Caco-2 (cell line): ENCODE measurements at regions not wholly inside any gene's neighbourhood (a gene's known extent, or its start where the extent isn't known, plus 50 kb on each side); places are given as distances from the start of the nearest gene placed in this dataset.

Source experiments
- BruUV-seq: library from RNA; stranded (reverse); fragments of 400-500 nt; replicated peaks from 2 replicates; lab custom pipeline; 2021; lab: Mats Ljungman, UMichigan
- CTCF ChIA-PET: fragments of 300-600 bp; sonication (Branson Sonifier 250); formaldehyde crosslinking; loops from one replicate; lab custom pipeline; 2022; ENCODE audit warnings: antibody characterized with exemption; lab: Charles Lee
- POLR2A ChIA-PET: fragments of 300-600 bp; sonication (Branson Sonifier 250); formaldehyde crosslinking; loops from one replicate; lab custom pipeline; 2022; ENCODE audit warnings: antibody characterized with exemption; lab: Charles Lee
- DNase-seq, 2 experiments: peaks; one replicate each; pipeline versions ENCODE4 v3.0.0 to v3.0.0-alpha.2; 2020 to 2022
- H3K27me3 ChIP-seq: replicated peaks from 2 replicates; pipeline ENCODE4 v1.6.0; 2011; ENCODE audit warnings: low read length; ENCODE audit not compliant: control insufficient read depth, insufficient read depth
- H3K36me3 ChIP-seq: 2 replicates; pipeline ENCODE4 v1.5.1; 2011; ENCODE audit warnings: low read length; ENCODE audit not compliant: control insufficient read depth, insufficient read depth
- H3K4me1 ChIP-seq: fragments of 250-450 bp; sonication (Bioruptor Pico); 2 replicates; pipeline ENCODE4 v1.5.1; 2020; ENCODE audit warnings: mild to moderate bottlenecking
- H3K4me3 ChIP-seq: 2 replicates; pipeline ENCODE4 v1.5.1; 2011; ENCODE audit warnings: low read depth, mild to moderate bottlenecking, control low read depth, low read length
- H3K9me3 ChIP-seq: fragments of 250-450 bp; sonication (Bioruptor Pico); 2 replicates; pipeline ENCODE4 v1.5.1; 2020; ENCODE audit warnings: mild to moderate bottlenecking, moderate library complexity
- H3K27ac Mint-ChIP-seq: one replicate; pipeline ENCODE4 v1.8.0; 2022; ENCODE audit warnings: mixed read lengths; ENCODE audit not compliant: unreplicated experiment
- H3K27me3 Mint-ChIP-seq: one replicate; pipeline ENCODE4 v1.8.0; 2022; ENCODE audit warnings: mixed read lengths; ENCODE audit not compliant: insufficient read depth, unreplicated experiment
- H3K36me3 Mint-ChIP-seq: one replicate; pipeline ENCODE4 v1.8.0; 2022; ENCODE audit warnings: mild to moderate bottlenecking, mixed read lengths; ENCODE audit not compliant: insufficient read depth, unreplicated experiment
- H3K4me1 Mint-ChIP-seq: one replicate; pipeline ENCODE4 v1.8.0; 2022; ENCODE audit warnings: low read depth, mixed read lengths; ENCODE audit not compliant: unreplicated experiment
- H3K4me3 Mint-ChIP-seq: one replicate; pipeline ENCODE4 v1.8.0; 2022; ENCODE audit warnings: mild to moderate bottlenecking, moderate library complexity, mixed read lengths; ENCODE audit not compliant: unreplicated experiment
- H3K9me3 Mint-ChIP-seq: one replicate; pipeline ENCODE4 v1.8.0; 2022; ENCODE audit warnings: mixed read lengths; ENCODE audit not compliant: unreplicated experiment
- CTCF ChIP-seq, 2 experiments: fragments of 200-600 bp in 1 of 2; IDR thresholded peaks; 1 replicate in 1 of 2; 2 replicates in 1 of 2; pipeline versions ENCODE4 v1.5.1 to v1.8.0; 2011 to 2022; ENCODE audit warnings: antibody characterized with exemption in 1 of 2, control low read depth in 1 of 2, inconsistent platforms in 1 of 2, low read depth in 1 of 2, low read length in 1 of 2, mild to moderate bottlenecking in 1 of 2, moderate library complexity in 1 of 2; ENCODE audit not compliant: insufficient read depth in 1 of 2, severe bottlenecking in 1 of 2, unreplicated experiment in 1 of 2
- intact Hi-C: fragments of 100-400 bp; cut with micrococcal nuclease; formaldehyde crosslinking; loops from one replicate; pipeline ENCODE4 v1.10.0; 2022; ENCODE audit not compliant: unreplicated experiment

- H3K4me1 Mint-ChIP-seq = no peaks in the 10 kb centered on the region
- ChIA-PET POLR2A (no interaction called here), CTCF (no interaction called here)
- H3K4me3 Mint-ChIP-seq = no peak overlapping the region
- Histone ChIP-seq H3K4me3 (no peak overlapping the region), H3K36me3 (no peaks in the 10 kb centered on the region), H3K27me3 (no peaks in the 10 kb centered on the region), H3K9me3 (no peaks in the 10 kb centered on the region; the same call in 1 of the 2 replicates), H3K4me1 (no peaks in the 10 kb centered on the region)
- no peak for DNase-seq
- intact Hi-C loops = no loop called here
- no peaks in the 10 kb centered on the region for H3K36me3 Mint-ChIP-seq
- BruUV-seq = no TSS peak
- no peak overlapping the region for H3K27ac Mint-ChIP-seq
- no peak for TF ChIP-seq CTCF (IDR thresholded peaks at IDR 0.05; ENCODE audit: insufficient read depth in 1 of 2, low read depth in 1 of 2, low read length in 1 of 2, severe bottlenecking in 1 of 2, unreplicated experiment in 1 of 2)
- H3K27me3 Mint-ChIP-seq = no peaks in the 10 kb centered on the region
- peaks cover 6% of the 10 kb centered on the region for H3K9me3 Mint-ChIP-seq
Observed at GRCh38 chr2:187150670-187151069, 297.4 kb downstream of the CALCRL start.

GRCh38 chr2:187148059-187148714 is 299.2 kb upstream of the ZSWIM2 start:
- TF ChIP-seq CTCF (IDR thresholded peaks at IDR 0.05; ENCODE audit: insufficient read depth in 1 of 2, low read depth in 1 of 2, low read length in 1 of 2, severe bottlenecking in 1 of 2, unreplicated experiment in 1 of 2) = no peak
- H3K27me3 ChIP-seq = no peaks in the 10 kb centered on the region
- H3K9me3 ChIP-seq = no peaks in the 10 kb centered on the region
- no peaks in the 10 kb centered on the region for H3K4me1 Mint-ChIP-seq
- no peak overlapping the region for H3K4me3 ChIP-seq
- H3K27me3 Mint-ChIP-seq = peaks cover 2% of the 10 kb centered on the region
- DNase-seq = no peak
- no peak overlapping the region for H3K27ac Mint-ChIP-seq
- no peak overlapping the region for H3K4me3 Mint-ChIP-seq
- no peaks in the 10 kb centered on the region for H3K36me3 Mint-ChIP-seq
- no peaks in the 10 kb centered on the region for H3K9me3 Mint-ChIP-seq
- no TSS peak for BruUV-seq
- no peaks in the 10 kb centered on the region for H3K36me3 ChIP-seq
- intact Hi-C loops = no loop called here
- H3K4me1 ChIP-seq = no peaks in the 10 kb centered on the region
- CTCF ChIA-PET = no interaction called here
- POLR2A ChIA-PET = no interaction called here

- H3K4me1 Mint-ChIP-seq = no peaks in the 10 kb centered on the region
- H3K9me3 ChIP-seq = no peaks in the 10 kb centered on the region
- intact Hi-C loops = no loop called here
- no peak for TF ChIP-seq CTCF (IDR thresholded peaks at IDR 0.05; ENCODE audit: insufficient read depth in 1 of 2, low read depth in 1 of 2, low read length in 1 of 2, severe bottlenecking in 1 of 2, unreplicated experiment in 1 of 2)
- no peak overlapping the region for H3K27ac Mint-ChIP-seq
- no peaks in the 10 kb centered on the region for H3K27me3 ChIP-seq
- no TSS peak for BruUV-seq
- H3K4me1 ChIP-seq = no peaks in the 10 kb centered on the region
- no peaks in the 10 kb centered on the region for H3K36me3 ChIP-seq
- no peak overlapping the region for H3K4me3 ChIP-seq
- POLR2A ChIA-PET = no interaction called here
- CTCF ChIA-PET = no interaction called here
- H3K36me3 Mint-ChIP-seq = no peaks in the 10 kb centered on the region
- no peak overlapping the region for H3K4me3 Mint-ChIP-seq
- H3K9me3 Mint-ChIP-seq = no peaks in the 10 kb centered on the region
- H3K27me3 Mint-ChIP-seq = peaks cover 2% of the 10 kb centered on the region
- DNase-seq = no peak
Observed at GRCh38 chr2:187143537-187143936, 294.6 kb upstream of the ZSWIM2 start.
